RWPE1 (cell line): ENCODE measurements at regions not wholly inside any gene's neighbourhood (a gene's known extent, or its start where the extent isn't known, plus 50 kb on each side); places are given as distances from the start of the nearest gene placed in this dataset.
"Not testable (repeated sequence)": the region's sequence is repeated elsewhere in the genome, so short reads cannot be mapped to it uniquely, and the experiment has no call there.

Source experiments
- CTCF ChIA-PET: fragments of 350-600 bp; sonication (Branson Sonifier 250); formaldehyde crosslinking; extraction: SDS; loops from one replicate; lab custom pipeline; 2021; lab: Yijun Ruan, JAX
- POLR2A ChIA-PET: fragments of 400-600 bp; formaldehyde crosslinking; extraction: SDS; loops from one replicate; lab custom pipeline; 2020; ENCODE audit warnings: antibody characterized with exemption; ENCODE audit not compliant: low non-redundant PET; lab: Yijun Ruan, JAX
- DNase-seq: peaks from one replicate; pipeline ENCODE4 v3.0.0; 2012; ENCODE audit warnings: low spot score
- H3K27ac ChIP-seq: fragments of 450-650 bp; 2 replicates; pipeline ENCODE4 v1.5.1; 2017
- CTCF ChIP-seq: fragments of 450-650 bp; conservative IDR thresholded peaks from 2 replicates; pipeline ENCODE4 v1.5.1; 2017; ENCODE audit warnings: low read depth, mild to moderate bottlenecking

DNA sequence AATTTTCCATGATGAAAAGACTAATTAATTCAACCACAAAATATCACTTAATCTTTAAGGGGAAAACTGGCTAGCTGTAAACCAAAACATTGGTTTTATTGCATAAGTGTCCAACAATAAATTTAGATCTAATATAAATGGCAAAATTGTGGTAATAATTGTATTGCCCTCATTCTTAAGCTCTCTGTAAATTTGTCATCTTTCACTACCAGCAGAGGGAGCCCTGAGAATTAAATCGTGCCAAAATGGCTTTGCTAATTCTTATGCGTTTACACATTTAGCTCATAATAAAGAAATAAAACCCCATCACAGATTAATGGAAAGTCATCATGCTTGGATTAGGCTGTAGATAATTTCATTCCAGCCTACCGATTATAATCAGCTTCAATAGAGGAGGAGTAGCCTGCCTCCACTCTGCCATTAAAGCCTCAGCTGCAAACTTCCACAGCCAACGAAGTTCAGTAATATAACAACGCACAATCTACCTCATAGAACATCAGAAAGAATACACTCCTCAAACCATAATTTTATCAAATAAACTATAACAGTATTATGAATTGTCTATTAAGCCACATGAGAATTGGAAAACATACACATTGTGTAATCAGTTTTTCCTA lies 70.0 kb upstream of the ATP5MC3 start:
- H3K27ac ChIP-seq = no peak overlapping the region
- ChIA-PET CTCF (interaction anchor here (0.6 to 1.7 kb wide), 21 partner anchors 8 to 846 kb away, joined by 3 to 21 read pairs (median 5); no protein-coding TSS in a partner anchor), POLR2A (no interaction called here)
- peak; percentile 74 for TF ChIP-seq CTCF
- DNase-seq = peak; percentile 30

DNA sequence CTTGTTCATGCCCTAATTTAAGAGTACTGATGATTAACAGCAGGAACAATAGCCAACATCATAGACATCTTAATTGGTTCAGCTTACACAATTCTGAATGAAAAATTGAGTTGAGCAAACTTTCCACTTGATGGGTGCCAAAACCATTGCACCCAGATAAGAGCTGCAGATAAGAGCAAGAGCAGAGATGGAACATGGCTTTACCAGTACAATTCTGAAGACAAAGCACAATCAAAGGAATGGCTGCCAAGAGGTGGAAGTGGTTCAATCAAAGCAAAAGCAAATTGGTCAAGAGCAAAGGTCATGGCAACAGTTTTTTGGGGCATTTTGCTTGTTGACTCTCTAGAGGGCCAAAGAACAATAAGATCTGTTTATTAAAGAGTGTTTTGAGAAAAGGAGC lies 65.6 kb upstream of the ATP5MC3 start:
- ChIA-PET CTCF (no interaction called here), POLR2A (no interaction called here)
- H3K27ac ChIP-seq = no peak overlapping the region
- TF ChIP-seq CTCF = no peak
- DNase-seq = no peak

GRCh38 chr2:175244697-175245096 lies 63.2 kb upstream of the ATP5MC3 start:
- no peak for TF ChIP-seq CTCF
- ChIA-PET POLR2A (interaction anchor here (0.6 kb wide), 1 partner anchor 18 kb away, joined by 3 read pairs; no protein-coding TSS in a partner anchor), CTCF (no interaction called here)
- H3K27ac ChIP-seq = no peak overlapping the region
- no peak for DNase-seq

- ChIA-PET CTCF (interaction anchor here (0.6 to 1.8 kb wide), 2 partner anchors 10 to 100 kb away, joined by 5 to 9 read pairs; no protein-coding TSS in a partner anchor), POLR2A (no interaction called here)
- H3K27ac ChIP-seq = no peak overlapping the region
- no peak for TF ChIP-seq CTCF
- DNase-seq = no peak
Measured at GRCh38 chr2:175241691-175242090, 60.2 kb upstream of the ATP5MC3 start.

DNA sequence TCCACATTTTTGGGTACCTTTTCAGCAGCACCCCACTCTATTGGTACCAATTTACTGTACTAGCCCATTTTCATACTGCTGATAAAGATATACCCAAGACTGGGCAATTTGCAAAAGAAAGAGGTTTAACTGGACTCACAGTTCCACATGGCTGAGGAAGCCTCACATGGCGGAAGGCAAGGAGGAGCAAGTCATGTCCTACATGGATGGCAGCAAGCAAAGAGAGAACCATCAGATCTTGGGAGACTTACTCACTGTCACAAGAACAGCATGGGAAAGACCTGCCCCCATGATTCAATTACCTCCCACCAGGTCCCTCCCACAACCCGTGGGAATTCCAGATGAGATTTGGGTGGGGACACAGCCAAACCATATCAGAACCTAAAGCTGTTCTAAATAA lies 58.5 kb upstream of the ATP5MC3 start:
- DNase-seq, POLR2A ChIA-PET, CTCF ChIA-PET, H3K27ac ChIP-seq: not testable (repeated sequence)

GRCh38 chr2:175236930-175237329 lies 55.4 kb upstream of the ATP5MC3 start:
- ChIA-PET POLR2A (no interaction called here), CTCF (no interaction called here)
- H3K27ac ChIP-seq = no peak overlapping the region
- no peak for TF ChIP-seq CTCF
- no peak for DNase-seq

- no peak for TF ChIP-seq CTCF
- no peak for DNase-seq
- ChIA-PET CTCF (no interaction called here), POLR2A (no interaction called here)
- no peak overlapping the region for H3K27ac ChIP-seq
Measured at GRCh38 chr2:175234650-175235049, 53.1 kb upstream of the ATP5MC3 start.
